ENCODE measurements at regions not wholly inside any gene's neighbourhood (a gene's known extent, or its start where the extent isn't known, plus 50 kb on each side); places are given as distances from the start of the nearest gene placed in this dataset.

GRCh38 chr1:208520438-208521099, 276.4 kb upstream of the PLXNA2 start:
- no peak for DNase-seq

- DNase-seq, result no peak
Observed at GRCh38 chr1:208521534-208521933, 277.4 kb upstream of the PLXNA2 start.

- no peak for DNase-seq
Observed at GRCh38 chr1:208523007-208523406, 278.8 kb upstream of the PLXNA2 start.

- no peak for DNase-seq
Observed at GRCh38 chr1:208524376-208524775, 280.2 kb upstream of the PLXNA2 start.

GRCh38 chr1:208524925-208525324, 280.7 kb upstream of the PLXNA2 start:
- DNase-seq, result no peak

GRCh38 chr1:208525417-208525816, 281.2 kb upstream of the PLXNA2 start:
- DNase-seq, result no peak

- no peak for DNase-seq
Observed at GRCh38 chr1:208526613-208527125, 282.5 kb upstream of the PLXNA2 start.

GRCh38 chr1:208527156-208527555, 283.0 kb upstream of the PLXNA2 start:
- DNase-seq, result no peak

GRCh38 chr1:208528578-208529240, 284.5 kb upstream of the PLXNA2 start:
- DNase-seq, result no peak

GRCh38 chr1:208531003-208531750, 287.0 kb upstream of the PLXNA2 start:
- DNase-seq, result no peak

GRCh38 chr1:208533746-208534598, 289.8 kb upstream of the PLXNA2 start:
- no peak for DNase-seq

GRCh38 chr1:208534599-208534897, 290.4 kb upstream of the PLXNA2 start:
- DNase-seq, result no peak

GRCh38 chr1:208534979-208535378, 290.8 kb upstream of the PLXNA2 start:
- DNase-seq, result no peak

GRCh38 chr1:208535511-208535910, 291.3 kb upstream of the PLXNA2 start:
- no peak for DNase-seq

GRCh38 chr1:208536212-208536611, 292.0 kb upstream of the PLXNA2 start:
- no peak for DNase-seq

GRCh38 chr1:208537198-208537597, 293.0 kb upstream of the PLXNA2 start:
- no peak for DNase-seq

GRCh38 chr1:208538078-208538477, 293.9 kb upstream of the PLXNA2 start:
- no peak for DNase-seq

GRCh38 chr1:208538587-208538986, 294.4 kb upstream of the PLXNA2 start:
- DNase-seq, result no peak

GRCh38 chr1:208540724-208541123, 296.5 kb upstream of the PLXNA2 start:
- DNase-seq, result no peak

- DNase-seq, result no peak
Observed at GRCh38 chr1:208541225-208541855, 297.2 kb upstream of the PLXNA2 start.

GRCh38 chr1:208542309-208542708, 298.1 kb upstream of the PLXNA2 start:
- DNase-seq, result no peak

- DNase-seq, result no peak
Observed at GRCh38 chr1:208544053-208544452, 299.9 kb upstream of the PLXNA2 start.

- DNase-seq, result no peak
Observed at GRCh38 chr1:208544794-208545193, 300.6 kb upstream of the PLXNA2 start.
